IPS DF 19.7 (cell line): ENCODE measurements at regions not wholly inside any gene's neighbourhood (a gene's known extent, or its start where the extent isn't known, plus 50 kb on each side); places are given as distances from the start of the nearest gene placed in this dataset.
A peak's percentile ranks its signal among the peaks of the same experiment; 100 is the strongest.

Experiments used
- DNase-seq: peaks from one replicate; pipeline ENCODE4 v3.0.0-alpha.2; 2013; ENCODE audit warnings: low read depth, low spot score

GRCh38 chr12:71010143-71010479 is 89.6 kb upstream of the PTPRR start:
- no peak for DNase-seq

GRCh38 chr12:71009430-71010142 is 89.0 kb upstream of the PTPRR start:
- DNase-seq = no peak

- no peak for DNase-seq
Measured at GRCh38 chr12:71008616-71009015, 88.1 kb upstream of the PTPRR start.

- DNase-seq = no peak
Measured at GRCh38 chr12:71007781-71008404, 87.4 kb upstream of the PTPRR start.

- DNase-seq = no peak
Measured at GRCh38 chr12:71007020-71007419, 86.5 kb upstream of the PTPRR start.

- no peak for DNase-seq
Measured at GRCh38 chr12:71005166-71005565, 84.6 kb upstream of the PTPRR start.

- no peak for DNase-seq
Measured at GRCh38 chr12:71004578-71004977, 84.0 kb upstream of the PTPRR start.

- no peak for DNase-seq
Measured at GRCh38 chr12:71000748-71001147, 80.2 kb upstream of the PTPRR start.

GRCh38 chr12:71000255-71000654 is 79.7 kb upstream of the PTPRR start:
- DNase-seq = no peak

- DNase-seq = no peak
Measured at GRCh38 chr12:70994217-70994788, 73.8 kb upstream of the PTPRR start.

GRCh38 chr12:70989232-70989631 is 68.7 kb upstream of the PTPRR start:
- DNase-seq = no peak

- DNase-seq = no peak
Measured at GRCh38 chr12:70985850-70986249, 65.3 kb upstream of the PTPRR start.

GRCh38 chr12:70983692-70984091 is 63.2 kb upstream of the PTPRR start:
- DNase-seq = peak; percentile 30

- no peak for DNase-seq
Measured at GRCh38 chr12:70982991-70983390, 62.5 kb upstream of the PTPRR start.

GRCh38 chr12:70982286-70982685 is 61.7 kb upstream of the PTPRR start:
- no peak for DNase-seq

GRCh38 chr12:70971001-70971794 is 50.7 kb upstream of the PTPRR start:
- DNase-seq = no peak
